Epithelial cell of proximal tubule (primary cell): ENCODE measurements at regions not wholly inside any gene's neighbourhood (a gene's known extent, or its start where the extent isn't known, plus 50 kb on each side); places are given as distances from the start of the nearest gene placed in this dataset.
A peak's percentile ranks its signal among the peaks of the same experiment; 100 is the strongest.

Experiments used
- DNase-seq: peaks from one replicate; pipeline ENCODE4 v3.0.0-alpha.2; 2011; ENCODE audit warnings: low read depth
- H3K4me3 ChIP-seq: 2 replicates; pipeline ENCODE4 v1.5.1; 2011; ENCODE audit warnings: low read depth, mild to moderate bottlenecking, low read length
- CTCF ChIP-seq: conservative IDR thresholded peaks from 2 replicates; pipeline ENCODE4 v1.5.1; 2012; ENCODE audit warnings: low read depth, mild to moderate bottlenecking, low read length

GRCh38 chr12:46671102-46671501 is 154.7 kb downstream of the SLC38A4 start:
- DNase-seq: no peak
- H3K4me3 ChIP-seq: no peak overlapping the region
- TF ChIP-seq CTCF: no peak

DNA sequence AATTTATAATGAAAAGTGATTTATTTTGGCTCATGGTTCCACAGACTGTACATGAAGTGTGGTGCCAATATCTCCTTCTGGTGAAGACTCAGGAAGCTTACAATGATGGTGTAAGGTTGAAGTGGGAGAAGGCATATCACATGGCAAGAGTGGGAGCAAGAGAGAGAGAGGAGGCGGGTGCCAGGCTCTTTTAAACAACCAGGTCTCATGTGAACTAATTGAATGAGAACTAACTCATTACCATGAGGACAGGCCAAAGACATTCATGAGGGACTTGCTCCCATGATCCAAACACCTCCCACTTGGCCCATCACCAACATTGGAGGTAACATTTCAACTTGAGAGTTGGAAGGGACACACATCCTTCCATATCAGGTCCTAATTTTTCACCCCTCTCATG is 155.2 kb downstream of the SLC38A4 start:
- no peak overlapping the region for H3K4me3 ChIP-seq
- no peak for DNase-seq
- no peak for TF ChIP-seq CTCF

DNA sequence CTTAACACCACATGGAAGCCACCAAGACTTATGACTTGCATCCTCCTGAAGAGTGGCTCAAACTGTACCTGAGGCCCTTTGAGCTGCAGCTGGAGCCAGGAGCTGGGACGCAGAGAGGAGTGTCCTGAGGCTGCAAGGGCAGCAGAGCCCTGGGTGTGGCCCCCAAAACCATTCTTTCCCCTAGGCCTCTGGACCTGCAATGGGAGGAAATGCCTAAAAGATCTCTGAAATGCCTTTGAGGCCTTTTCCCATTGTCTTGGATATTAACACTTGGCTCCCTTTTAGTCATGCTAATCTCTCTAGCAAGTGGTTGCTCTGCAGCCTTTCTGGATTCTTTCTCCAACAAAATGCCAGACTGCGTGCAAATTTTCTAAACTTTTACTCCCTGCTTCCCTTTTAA is 156.1 kb downstream of the SLC38A4 start:
- no peak overlapping the region for H3K4me3 ChIP-seq
- no peak for DNase-seq
- no peak for TF ChIP-seq CTCF

- DNase-seq: no peak
- H3K4me3 ChIP-seq: no peak overlapping the region
- TF ChIP-seq CTCF: no peak
Observed at GRCh38 chr12:46667551-46667950, 158.2 kb downstream of the SLC38A4 start.

DNA sequence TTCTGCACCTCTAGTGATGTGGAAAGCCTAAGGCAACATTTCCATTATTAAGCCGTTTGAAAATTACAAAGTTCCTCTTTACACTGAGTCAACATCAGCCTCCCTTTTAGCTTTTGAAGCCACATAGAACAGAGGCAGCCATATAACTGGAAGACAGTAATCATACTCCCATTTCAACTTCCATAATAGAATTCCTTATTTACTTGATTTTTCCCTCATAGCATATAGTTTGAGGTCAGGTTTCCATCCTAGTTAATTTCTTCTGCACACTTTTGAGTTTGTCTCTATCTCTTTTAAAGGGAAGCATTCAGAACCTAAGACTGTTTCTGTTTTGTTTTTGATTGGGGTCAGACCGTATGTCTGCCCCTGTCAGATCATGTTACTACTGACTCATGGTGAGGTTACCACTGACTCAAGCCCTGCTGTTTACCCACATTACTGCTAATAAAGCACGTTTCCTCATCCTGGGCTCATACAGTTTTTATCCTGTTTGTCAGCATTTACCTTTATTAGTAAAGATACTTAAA is 161.0 kb downstream of the SLC38A4 start:
- H3K4me3 ChIP-seq: no peak overlapping the region
- peak; percentile 82 for DNase-seq

GRCh38 chr12:46663318-46663717 is 162.5 kb downstream of the SLC38A4 start:
- no peak overlapping the region for H3K4me3 ChIP-seq
- DNase-seq: no peak
- no peak for TF ChIP-seq CTCF

More for the DNA sequence above, 161.0 kb downstream of the SLC38A4 start:
- no peak for TF ChIP-seq CTCF

DNA sequence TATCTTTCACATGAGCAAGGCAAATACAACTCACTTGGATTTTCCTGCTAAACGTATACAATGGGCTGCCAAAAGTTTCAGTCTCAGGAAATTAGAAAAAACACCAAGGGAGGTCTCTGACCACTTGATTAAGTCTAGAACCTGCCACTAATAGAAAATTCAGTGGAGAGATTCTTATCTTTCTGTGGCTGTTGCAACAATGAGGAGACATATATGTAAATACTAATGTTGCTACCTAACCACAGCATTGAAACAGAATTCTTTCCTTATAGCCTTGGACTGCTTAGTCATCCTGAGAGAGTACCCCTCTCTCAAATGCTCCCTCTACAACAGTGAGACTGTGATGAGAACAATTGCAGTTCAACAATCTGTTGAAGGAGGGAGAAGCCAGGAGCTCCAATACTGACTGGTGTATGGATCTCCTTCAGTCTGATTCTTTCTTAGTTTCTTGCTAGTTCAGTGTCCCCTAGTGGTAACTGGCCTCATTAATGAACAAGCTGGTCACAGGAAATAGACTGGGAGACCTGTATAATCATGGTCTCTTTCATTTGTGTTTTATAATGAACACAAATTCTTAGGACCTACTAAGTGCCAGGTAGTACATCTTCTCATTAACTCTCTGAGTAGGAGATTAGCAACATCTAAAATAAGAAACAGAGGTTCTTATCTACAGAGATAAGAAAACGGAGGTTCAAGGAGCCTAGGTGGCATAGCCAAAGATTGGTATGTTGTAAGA is 164.5 kb downstream of the SLC38A4 start:
- no peak overlapping the region for H3K4me3 ChIP-seq
- DNase-seq: peak; percentile 61
- peak; percentile 85 for TF ChIP-seq CTCF
